Left lung (tissue), 4 donors: ENCODE measurements at regions not wholly inside any gene's neighbourhood (a gene's known extent, or its start where the extent isn't known, plus 50 kb on each side); places are given as distances from the start of the nearest gene placed in this dataset.

Source experiments
- ATAC-seq: fragments of 200-7000 bp; cut with Tn5 transposase; one replicate; pipeline ENCODE4 v1.9.1; 2020; ENCODE audit warnings: moderate library complexity
- DNase-seq, 4 donors: peaks; one replicate each; pipeline ENCODE4 v3.0.0-alpha.2; 2013 to 2020
- H3K27ac ChIP-seq, 2 donors: fragments of 200-600 bp; sonication (generic) in 1 of 2; one replicate each; pipeline versions ENCODE4 v1.5.0 to v1.8.0; 2020 to 2021
- H3K27me3 ChIP-seq, 2 donors: fragments of 200-600 bp; sonication (generic) in 1 of 2; one replicate each; pipeline versions ENCODE4 v1.5.0 to v1.8.0; 2020 to 2021
- H3K36me3 ChIP-seq, 2 donors: fragments of 200-600 bp; sonication (generic) in 1 of 2; one replicate each; pipeline versions ENCODE4 v1.5.0 to v1.8.0; 2020 to 2021
- H3K4me1 ChIP-seq, 2 donors: fragments of 200-600 bp; one replicate each; pipeline ENCODE4 v1.8.0; 2021
- H3K4me3 ChIP-seq, 2 donors: fragments of 200-600 bp; sonication (generic) in 1 of 2; one replicate each; pipeline versions ENCODE4 v1.5.0 to v1.8.0; 2020 to 2021; ENCODE audit warnings: mild to moderate bottlenecking in 1 of 2
- H3K9me3 ChIP-seq, 2 donors: fragments of 200-600 bp; sonication (generic) in 1 of 2; one replicate each; pipeline versions ENCODE4 v1.5.0 to v1.8.0; 2020 to 2021
- intact Hi-C, 2 donors: fragments of 100-400 bp; cut with DNase I; formaldehyde crosslinking; loops; one replicate each; pipeline versions ENCODE4 v1.11.2 to v1.14.2; 2022
- TF ChIP-seq, protein P1 (sequence below), 2 donors: fragments of 200-600 bp; sonication (generic) in 1 of 2; IDR thresholded peaks; one replicate each; pipeline versions ENCODE4 v1.5.0 to v1.8.0; 2021; ENCODE audit warnings: antibody characterized with exemption in 2 of 2
- donor health status: DM: no; HTN: yes; CAD: no.
- donor health status: DM: no; HTN: no; CAD: no.

DNA sequence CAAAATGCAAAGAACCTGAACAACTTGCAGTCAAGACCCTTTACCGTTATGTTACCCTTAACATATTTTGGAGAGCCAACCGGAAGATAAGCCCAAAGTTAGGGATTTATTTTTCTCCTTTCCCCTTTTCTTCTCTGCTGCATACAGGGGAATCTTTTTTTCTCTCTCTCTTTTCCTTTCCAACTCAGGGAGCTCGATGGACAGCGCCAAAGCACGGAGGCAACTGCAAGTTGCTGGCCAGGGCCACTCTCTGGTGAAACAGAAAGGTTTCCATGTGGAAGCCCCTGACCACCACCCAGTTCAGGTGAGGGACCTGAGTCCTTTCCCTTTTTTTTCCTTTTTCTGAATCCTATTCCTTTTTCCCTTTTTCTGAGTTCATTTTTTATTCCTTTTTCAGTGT, 98.8 kb upstream of the COX10 start:
- no peak for DNase-seq
- TF ChIP-seq, protein P1, sequence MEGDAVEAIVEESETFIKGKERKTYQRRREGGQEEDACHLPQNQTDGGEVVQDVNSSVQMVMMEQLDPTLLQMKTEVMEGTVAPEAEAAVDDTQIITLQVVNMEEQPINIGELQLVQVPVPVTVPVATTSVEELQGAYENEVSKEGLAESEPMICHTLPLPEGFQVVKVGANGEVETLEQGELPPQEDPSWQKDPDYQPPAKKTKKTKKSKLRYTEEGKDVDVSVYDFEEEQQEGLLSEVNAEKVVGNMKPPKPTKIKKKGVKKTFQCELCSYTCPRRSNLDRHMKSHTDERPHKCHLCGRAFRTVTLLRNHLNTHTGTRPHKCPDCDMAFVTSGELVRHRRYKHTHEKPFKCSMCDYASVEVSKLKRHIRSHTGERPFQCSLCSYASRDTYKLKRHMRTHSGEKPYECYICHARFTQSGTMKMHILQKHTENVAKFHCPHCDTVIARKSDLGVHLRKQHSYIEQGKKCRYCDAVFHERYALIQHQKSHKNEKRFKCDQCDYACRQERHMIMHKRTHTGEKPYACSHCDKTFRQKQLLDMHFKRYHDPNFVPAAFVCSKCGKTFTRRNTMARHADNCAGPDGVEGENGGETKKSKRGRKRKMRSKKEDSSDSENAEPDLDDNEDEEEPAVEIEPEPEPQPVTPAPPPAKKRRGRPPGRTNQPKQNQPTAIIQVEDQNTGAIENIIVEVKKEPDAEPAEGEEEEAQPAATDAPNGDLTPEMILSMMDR (IDR thresholded peaks at IDR 0.05), result no peak
- Histone ChIP-seq H3K27ac (no peak overlapping the region), H3K36me3 (no peaks in the 10 kb centered on the region), H3K9me3 (no peaks in the 10 kb centered on the region), H3K4me1 (no peaks in the 10 kb centered on the region), H3K27me3 (no peaks in the 10 kb centered on the region), H3K4me3 (no peak overlapping the region)
- intact Hi-C loops, result no loop called here
- ATAC-seq, result no peak

DNA sequence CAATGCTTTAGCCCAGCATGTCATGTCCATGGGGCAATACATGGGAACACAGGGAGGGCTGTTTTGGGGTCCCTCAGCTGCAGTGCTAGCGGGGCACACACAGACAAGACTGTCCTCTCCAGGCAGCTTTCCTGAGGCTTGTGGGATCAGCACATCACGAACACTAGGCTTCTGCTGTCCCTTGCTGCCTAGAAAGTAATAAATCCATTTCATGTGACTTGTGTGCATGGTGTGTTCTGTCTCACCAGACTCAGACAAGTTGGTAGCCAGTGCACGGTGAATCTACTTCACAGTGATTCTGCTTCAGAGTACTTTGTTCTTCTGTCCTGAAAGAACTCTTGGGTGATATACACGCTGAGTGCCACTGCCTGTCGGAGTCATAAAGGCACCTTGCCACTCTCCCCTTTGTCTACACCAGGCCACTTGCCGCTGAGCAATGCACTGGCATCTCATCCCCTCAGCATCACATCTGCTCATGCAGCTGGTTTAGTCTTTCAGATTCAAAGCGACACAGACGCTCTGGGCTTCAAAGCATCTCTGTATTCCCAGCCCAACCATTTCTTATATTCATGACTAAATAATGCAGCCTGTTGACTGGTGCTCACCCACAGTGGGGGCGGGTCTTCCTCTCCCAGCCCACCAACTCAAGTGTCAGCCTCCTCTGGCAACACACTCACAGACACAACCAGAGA, 95.2 kb upstream of the COX10 start:
- H3K27me3 ChIP-seq, result no peaks in the 10 kb centered on the region
- no peaks in the 10 kb centered on the region for H3K9me3 ChIP-seq
- TF ChIP-seq, protein P1 (IDR thresholded peaks at IDR 0.05), result no peak
- H3K4me1 ChIP-seq, result no peaks in the 10 kb centered on the region
- no peak overlapping the region for H3K27ac ChIP-seq
- H3K4me3 ChIP-seq, result no peak overlapping the region
- no peak for DNase-seq
- ATAC-seq, result no peak
- intact Hi-C loops, result no loop called here
- no peaks in the 10 kb centered on the region for H3K36me3 ChIP-seq

DNA sequence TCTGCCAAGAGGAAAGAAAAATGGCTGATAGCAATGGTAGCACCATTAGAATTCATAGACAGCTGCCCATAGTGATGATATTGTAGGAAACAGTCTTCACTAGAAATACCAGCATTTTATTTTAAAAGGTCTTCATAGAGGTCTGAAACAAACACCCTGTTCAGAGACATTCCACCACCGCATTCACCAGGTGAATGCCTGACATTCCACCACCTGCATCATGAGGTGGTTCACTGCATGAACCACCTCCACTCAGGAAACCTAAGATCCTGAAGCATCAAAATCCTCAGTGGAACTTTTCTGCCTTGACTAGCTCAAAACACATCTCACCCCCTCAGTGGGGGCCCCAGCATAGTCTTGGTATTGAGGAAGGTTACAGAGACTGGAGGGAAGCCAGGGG, 91.5 kb upstream of the COX10 start:
- no peak overlapping the region for H3K4me3 ChIP-seq
- no peaks in the 10 kb centered on the region for H3K36me3 ChIP-seq
- no peak for ATAC-seq
- no peak for DNase-seq
- no peak overlapping the region for H3K27ac ChIP-seq
- intact Hi-C loops, result no loop called here
- H3K27me3 ChIP-seq, result no peaks in the 10 kb centered on the region
- no peaks in the 10 kb centered on the region for H3K9me3 ChIP-seq
- no peaks in the 10 kb centered on the region for H3K4me1 ChIP-seq
- TF ChIP-seq, protein P1 (IDR thresholded peaks at IDR 0.05), result no peak

DNA sequence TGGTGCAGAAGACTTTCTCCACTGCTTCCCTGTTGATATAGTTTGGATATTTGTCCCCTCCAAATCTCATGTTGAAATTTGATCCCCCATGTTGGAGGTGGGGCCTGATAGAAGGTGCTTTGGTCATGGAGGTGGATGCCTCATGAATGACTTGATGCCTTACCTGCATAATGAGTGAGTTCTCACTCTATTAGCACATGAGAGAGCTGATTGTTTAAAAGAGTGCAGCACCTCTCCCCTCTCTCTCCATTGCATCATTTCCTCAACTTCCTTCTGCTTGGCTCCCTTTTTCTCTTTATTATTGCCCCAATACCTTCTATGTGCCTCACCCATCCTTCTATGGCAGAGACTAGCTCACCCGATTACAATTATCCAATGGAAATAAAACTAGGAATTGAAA, 90.8 kb upstream of the COX10 start:
- Histone ChIP-seq H3K9me3 (no peaks in the 10 kb centered on the region), H3K4me1 (no peaks in the 10 kb centered on the region), H3K36me3 (no peaks in the 10 kb centered on the region), H3K27me3 (no peaks in the 10 kb centered on the region), H3K4me3 (no peak overlapping the region), H3K27ac (no peak overlapping the region)
- intact Hi-C loops, result no loop called here
- ATAC-seq, result no peak
- no peak for DNase-seq
- TF ChIP-seq, protein P1 (IDR thresholded peaks at IDR 0.05), result no peak

DNA sequence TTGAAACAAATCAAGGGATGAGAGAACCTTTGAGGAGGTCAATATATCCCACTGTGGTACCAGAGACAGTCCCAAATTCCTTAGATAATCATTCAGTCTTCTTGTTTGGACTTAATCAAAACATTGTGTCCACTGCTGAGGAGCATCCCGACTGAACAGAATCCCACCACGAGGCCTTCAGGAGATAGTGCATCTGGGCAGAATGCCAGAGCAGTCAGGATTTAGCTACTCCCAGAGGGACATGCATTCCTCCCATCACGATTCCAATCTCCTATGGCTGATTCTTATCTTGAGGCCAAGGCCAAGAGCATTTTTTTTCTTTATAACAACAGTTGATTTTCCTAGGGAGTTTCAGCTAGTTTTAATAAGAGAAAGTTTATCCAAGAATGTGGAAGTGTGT, 87.4 kb upstream of the COX10 start:
- no peaks in the 10 kb centered on the region for H3K4me1 ChIP-seq
- no peak overlapping the region for H3K27ac ChIP-seq
- TF ChIP-seq, protein P1 (IDR thresholded peaks at IDR 0.05), result no peak
- intact Hi-C loops, result no loop called here
- ATAC-seq (no peak), DNase-seq (no peak)
- no peak overlapping the region for H3K4me3 ChIP-seq
- no peaks in the 10 kb centered on the region for H3K27me3 ChIP-seq
- no peaks in the 10 kb centered on the region for H3K36me3 ChIP-seq
- H3K9me3 ChIP-seq, result no peaks in the 10 kb centered on the region
